ES-I3 (cell line): ENCODE measurements at regions not wholly inside any gene's neighbourhood (a gene's known extent, or its start where the extent isn't known, plus 50 kb on each side); places are given as distances from the start of the nearest gene placed in this dataset.

Experiments used
- H3K36me3 ChIP-seq: 2 replicates; pipeline ENCODE4 v1.6.1; 2013; ENCODE audit warnings: mild to moderate bottlenecking, low read length, control low read depth, moderate library complexity; ENCODE audit not compliant: insufficient read depth
- H3K4me1 ChIP-seq: 2 replicates; pipeline ENCODE4 v1.6.1; 2013; ENCODE audit warnings: mild to moderate bottlenecking, control low read depth, low read length; ENCODE audit not compliant: insufficient read depth
- H3K9ac ChIP-seq: 2 replicates; pipeline ENCODE4 v1.6.1; 2013; ENCODE audit warnings: low read depth, mild to moderate bottlenecking, low read length, moderate library complexity
- H3K9me3 ChIP-seq: 2 replicates; pipeline ENCODE4 v1.6.1; 2013; ENCODE audit warnings: mild to moderate bottlenecking, low read length, moderate library complexity; ENCODE audit not compliant: control insufficient read depth, insufficient read depth

- H3K36me3 ChIP-seq, result peaks cover 12% of the 10 kb centered on the region
- no peak overlapping the region for H3K9ac ChIP-seq
- no peaks in the 10 kb centered on the region for H3K9me3 ChIP-seq
- peaks cover 7% of the 10 kb centered on the region for H3K4me1 ChIP-seq
Measured at GRCh38 chr6:93829009-93829408, 409.6 kb upstream of the EPHA7 start.

DNA sequence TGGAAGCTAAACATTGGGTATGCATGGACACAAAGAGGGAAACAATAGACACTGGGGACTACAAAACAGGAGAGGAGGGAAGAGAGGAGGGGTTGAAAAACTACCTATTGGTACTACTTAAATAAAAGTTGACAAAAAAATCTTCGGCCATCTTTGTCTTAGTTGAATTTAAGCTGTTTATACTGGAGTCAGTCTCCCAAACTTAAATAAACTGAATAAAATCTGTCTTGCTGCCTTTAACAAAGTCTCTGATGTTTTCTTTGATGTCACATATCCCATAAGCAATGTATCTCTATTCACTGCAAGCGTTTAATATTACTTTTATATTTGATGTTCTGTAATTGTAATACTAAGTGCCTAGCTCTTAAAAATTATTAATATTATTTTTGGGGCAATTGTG, 409.2 kb upstream of the EPHA7 start:
- Histone ChIP-seq H3K9ac (no peak overlapping the region), H3K9me3 (no peaks in the 10 kb centered on the region), H3K4me1 (peaks cover 7% of the 10 kb centered on the region), H3K36me3 (peaks cover 12% of the 10 kb centered on the region)

DNA sequence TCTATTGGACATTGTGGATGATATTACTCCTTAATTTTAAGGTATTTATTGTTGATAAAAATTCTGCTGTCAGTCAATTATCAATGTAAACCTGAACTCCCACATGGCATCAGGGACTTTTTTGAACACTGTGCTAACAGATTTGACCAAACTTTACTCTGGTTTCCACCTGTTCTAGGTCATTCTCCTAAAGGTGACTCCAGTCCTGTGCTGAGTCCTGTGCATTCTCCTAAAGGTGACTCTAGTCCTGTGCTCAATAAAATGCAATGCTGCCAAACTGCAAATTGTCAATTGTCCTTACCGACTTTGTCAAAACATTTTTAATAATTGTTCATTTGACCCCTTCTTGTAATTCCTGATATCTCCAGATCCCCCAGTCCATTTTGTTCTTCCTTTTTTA, 408.4 kb upstream of the EPHA7 start:
- H3K36me3 ChIP-seq, result peaks cover 12% of the 10 kb centered on the region
- H3K9ac ChIP-seq, result no peak overlapping the region
- H3K4me1 ChIP-seq, result peaks cover 7% of the 10 kb centered on the region
- H3K9me3 ChIP-seq, result no peaks in the 10 kb centered on the region

GRCh38 chr6:93825950-93826349, 406.6 kb upstream of the EPHA7 start:
- Histone ChIP-seq H3K36me3 (peaks cover 12% of the 10 kb centered on the region), H3K9me3 (no peaks in the 10 kb centered on the region), H3K9ac (no peak overlapping the region), H3K4me1 (peaks cover 7% of the 10 kb centered on the region)

DNA sequence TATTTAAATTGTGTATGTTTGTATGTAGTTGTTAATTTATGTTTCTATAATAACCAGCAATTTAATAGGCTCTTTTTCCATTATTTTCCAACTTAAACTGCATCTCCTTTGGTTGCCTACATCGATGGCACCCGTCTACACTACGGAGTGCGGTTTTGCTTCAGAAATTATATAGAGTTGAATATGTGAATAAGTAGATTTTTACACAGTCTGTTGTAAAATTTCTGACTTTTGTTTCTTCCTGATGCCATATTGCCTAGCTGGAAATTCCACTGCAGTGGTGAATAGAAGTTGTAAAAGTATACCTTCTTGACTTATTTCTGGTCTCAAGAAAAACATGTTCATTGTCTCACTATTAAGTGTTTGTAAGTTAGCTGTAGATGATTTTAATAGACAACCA, 404.1 kb upstream of the EPHA7 start:
- H3K4me1 ChIP-seq, result no peaks in the 10 kb centered on the region; the same call in 1 of the 2 replicates
- H3K9ac ChIP-seq, result no peak overlapping the region
- H3K36me3 ChIP-seq, result no peaks in the 10 kb centered on the region
- no peaks in the 10 kb centered on the region for H3K9me3 ChIP-seq

GRCh38 chr6:93822434-93823265, 403.3 kb upstream of the EPHA7 start:
- Histone ChIP-seq H3K4me1 (no peaks in the 10 kb centered on the region; the same call in 1 of the 2 replicates), H3K36me3 (no peaks in the 10 kb centered on the region), H3K9ac (no peak overlapping the region), H3K9me3 (no peaks in the 10 kb centered on the region)

DNA sequence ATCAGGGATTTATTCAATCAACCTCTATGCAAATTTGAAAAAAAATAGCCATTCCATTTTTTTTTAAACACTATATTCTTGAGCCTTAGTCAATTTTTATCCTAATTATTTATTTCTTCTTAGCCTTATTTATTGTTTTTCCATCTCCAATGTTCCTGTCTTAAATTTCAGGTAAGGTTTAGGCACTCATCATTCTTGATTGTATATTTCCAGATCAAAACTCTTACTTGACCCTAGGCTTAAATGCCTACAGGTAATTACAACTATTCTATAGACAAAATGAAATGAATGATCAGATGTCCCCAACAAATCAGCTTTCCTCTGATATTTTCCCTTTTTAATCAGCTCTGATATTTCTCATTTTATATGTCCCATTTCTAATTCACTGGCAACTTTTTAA, 402.6 kb upstream of the EPHA7 start:
- H3K36me3 ChIP-seq, result no peaks in the 10 kb centered on the region
- H3K9ac ChIP-seq, result no peak overlapping the region
- no peaks in the 10 kb centered on the region for H3K4me1 ChIP-seq
- H3K9me3 ChIP-seq, result no peaks in the 10 kb centered on the region

GRCh38 chr6:93820465-93821082, 401.2 kb upstream of the EPHA7 start:
- no peak overlapping the region for H3K9ac ChIP-seq
- no peaks in the 10 kb centered on the region for H3K4me1 ChIP-seq

DNA sequence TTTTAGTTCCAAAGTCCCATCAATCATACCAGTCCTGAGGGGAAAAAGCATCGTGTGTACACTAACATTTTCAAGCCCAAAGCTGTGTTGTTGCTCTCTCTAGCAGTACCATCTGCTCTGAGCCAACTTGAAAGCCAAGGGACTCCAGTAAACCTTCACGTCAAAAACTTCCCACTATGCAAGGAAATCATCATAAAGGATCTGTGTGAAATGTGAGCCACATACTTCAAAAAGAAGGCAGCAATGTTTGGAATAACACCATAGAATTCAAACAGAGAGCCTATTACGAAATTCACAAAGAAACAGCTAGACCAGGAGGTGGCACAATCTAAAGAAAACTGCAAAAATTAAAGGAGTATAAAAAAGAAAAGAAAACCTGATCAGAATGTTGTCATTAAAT, 399.8 kb upstream of the EPHA7 start:
- Histone ChIP-seq H3K4me1 (no peaks in the 10 kb centered on the region), H3K36me3 (0 out of 2 replicates have a peak, but pooled peaks cover 3% of the 10 kb centered on the region), H3K9me3 (no peaks in the 10 kb centered on the region), H3K9ac (no peak overlapping the region)

More at GRCh38 chr6:93820465-93821082, 401.2 kb upstream of the EPHA7 start:
- Histone ChIP-seq H3K9me3 (no peaks in the 10 kb centered on the region), H3K36me3 (0 out of 2 replicates have a peak, but pooled peaks cover 2% of the 10 kb centered on the region)

DNA sequence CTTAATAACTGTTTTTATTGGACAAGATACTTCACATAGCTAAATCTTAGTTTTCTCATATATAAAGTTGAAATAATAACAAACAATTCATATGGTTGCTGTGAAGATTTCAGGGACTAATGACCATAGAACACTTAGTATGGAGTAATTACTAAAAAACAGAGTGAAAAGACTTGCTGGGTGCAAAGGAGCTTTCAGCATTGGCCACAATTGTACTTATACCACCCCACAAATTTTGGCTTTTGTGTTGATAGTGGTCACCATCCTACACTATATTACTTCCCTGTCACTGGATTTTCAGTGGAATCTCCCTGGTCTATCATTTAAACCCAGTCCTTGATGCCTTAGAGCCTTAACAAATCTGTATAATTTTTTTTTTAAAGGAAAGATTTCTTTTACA, 398.6 kb upstream of the EPHA7 start:
- Histone ChIP-seq H3K9me3 (no peaks in the 10 kb centered on the region), H3K9ac (no peak overlapping the region), H3K4me1 (no peaks in the 10 kb centered on the region), H3K36me3 (0 out of 2 replicates have a peak, but pooled peaks cover 3% of the 10 kb centered on the region)

- Histone ChIP-seq H3K36me3 (no peaks in the 10 kb centered on the region), H3K9ac (no peak overlapping the region), H3K9me3 (no peaks in the 10 kb centered on the region), H3K4me1 (no peaks in the 10 kb centered on the region)
Measured at GRCh38 chr6:93806409-93807270, 387.3 kb upstream of the EPHA7 start.

DNA sequence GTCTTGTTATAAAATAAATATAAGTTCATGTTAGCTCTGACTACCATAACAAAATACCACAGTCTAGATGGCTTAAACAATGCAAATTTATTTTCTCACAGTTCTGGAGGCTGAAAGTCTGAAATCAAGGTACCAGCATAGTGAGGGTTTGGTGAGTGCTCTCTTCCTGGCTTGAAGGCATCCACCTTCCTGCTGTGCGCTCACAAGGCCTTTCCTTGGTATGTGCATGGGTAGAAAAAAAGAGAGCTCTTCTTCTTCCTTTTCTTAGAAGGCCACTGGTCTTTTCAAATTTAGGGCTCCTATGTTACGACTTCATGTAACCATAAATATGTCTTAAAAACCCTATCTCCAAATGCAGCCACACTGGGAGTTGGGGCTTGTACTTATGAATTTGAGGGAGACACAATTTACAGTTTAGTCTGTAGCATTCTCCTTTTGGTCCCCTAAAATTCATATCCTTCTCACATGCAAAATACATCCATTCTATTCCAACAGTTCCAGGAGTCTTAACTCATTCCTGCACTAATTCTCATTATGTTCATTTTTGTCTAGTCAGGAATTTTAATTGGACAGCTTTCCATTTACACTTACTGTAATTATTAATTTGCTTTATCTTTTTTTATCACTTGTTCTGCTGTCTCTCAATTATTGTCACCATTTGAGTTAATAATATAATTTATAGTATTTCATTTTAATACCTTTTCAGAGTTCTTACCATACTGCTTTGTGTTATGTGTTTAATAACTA, 381.9 kb upstream of the EPHA7 start:
- H3K4me1 ChIP-seq, result peaks cover 4% of the 10 kb centered on the region; the same call in 1 of the 2 replicates
- no peaks in the 10 kb centered on the region for H3K36me3 ChIP-seq
- H3K9me3 ChIP-seq, result no peaks in the 10 kb centered on the region
- H3K9ac ChIP-seq, result no peak overlapping the region

DNA sequence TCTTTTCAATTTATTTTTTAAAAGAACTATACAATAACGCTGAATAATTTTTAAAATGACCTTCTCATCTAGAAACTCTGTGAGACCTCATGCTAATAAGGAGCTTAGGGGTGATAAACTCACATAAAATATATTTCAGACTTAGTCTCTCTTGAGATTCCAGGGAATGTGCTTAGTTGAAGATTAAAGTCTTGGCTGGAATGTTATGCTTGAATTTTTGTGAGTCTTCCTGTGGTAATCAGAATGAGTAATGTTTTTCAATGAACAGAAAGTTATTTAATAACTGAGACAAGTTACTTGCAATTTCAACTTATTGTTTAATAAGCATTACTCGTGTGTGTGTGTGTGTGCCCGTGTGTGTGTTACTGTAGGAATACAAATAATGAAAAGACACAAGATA, 379.9 kb upstream of the EPHA7 start:
- Histone ChIP-seq H3K9me3 (no peaks in the 10 kb centered on the region), H3K9ac (no peak overlapping the region), H3K36me3 (no peaks in the 10 kb centered on the region), H3K4me1 (peaks cover 4% of the 10 kb centered on the region; the same call in 1 of the 2 replicates)

DNA sequence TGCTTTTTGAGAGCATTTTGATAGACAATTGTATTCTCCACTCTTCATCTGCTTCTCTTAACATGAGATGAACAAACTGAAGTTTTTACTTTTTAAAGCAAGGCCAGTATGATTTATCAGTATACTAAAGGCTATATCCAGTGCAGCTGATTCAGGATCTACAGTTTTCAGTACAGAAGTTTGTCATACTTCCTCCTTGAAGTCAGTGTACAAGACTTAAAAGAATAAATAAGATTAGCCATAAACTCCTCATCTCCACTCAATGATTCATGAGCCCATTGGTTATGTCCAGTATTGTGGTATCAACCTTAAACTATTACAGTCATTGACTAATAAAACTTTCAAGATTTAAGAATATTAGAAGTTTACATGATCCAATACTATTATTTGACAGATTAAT, 374.8 kb upstream of the EPHA7 start:
- H3K36me3 ChIP-seq, result no peaks in the 10 kb centered on the region
- no peaks in the 10 kb centered on the region for H3K9me3 ChIP-seq
- H3K9ac ChIP-seq, result no peak overlapping the region
- no peaks in the 10 kb centered on the region; the same call in 1 of the 2 replicates for H3K4me1 ChIP-seq
